ENCODE measurements at regions not wholly inside any gene's neighbourhood (a gene's known extent, or its start where the extent isn't known, plus 50 kb on each side); places are given as distances from the start of the nearest gene placed in this dataset.
A peak's percentile ranks its signal among the peaks of the same experiment; 100 is the strongest.

GRCh38 chr14:21749306-21749868 is 75.8 kb upstream of the OR4E1 start:
- H3K4me3 Mint-ChIP-seq = no peak overlapping the region
- H3K27me3 Mint-ChIP-seq (ENCODE audit: low read depth) = peaks cover 52% of the 10 kb centered on the region
- no peaks in the 10 kb centered on the region for H3K36me3 Mint-ChIP-seq (ENCODE audit: low read depth)
- no peak for DNase-seq (ENCODE audit: low read depth, low spot score)
- TF ChIP-seq, protein P1, sequence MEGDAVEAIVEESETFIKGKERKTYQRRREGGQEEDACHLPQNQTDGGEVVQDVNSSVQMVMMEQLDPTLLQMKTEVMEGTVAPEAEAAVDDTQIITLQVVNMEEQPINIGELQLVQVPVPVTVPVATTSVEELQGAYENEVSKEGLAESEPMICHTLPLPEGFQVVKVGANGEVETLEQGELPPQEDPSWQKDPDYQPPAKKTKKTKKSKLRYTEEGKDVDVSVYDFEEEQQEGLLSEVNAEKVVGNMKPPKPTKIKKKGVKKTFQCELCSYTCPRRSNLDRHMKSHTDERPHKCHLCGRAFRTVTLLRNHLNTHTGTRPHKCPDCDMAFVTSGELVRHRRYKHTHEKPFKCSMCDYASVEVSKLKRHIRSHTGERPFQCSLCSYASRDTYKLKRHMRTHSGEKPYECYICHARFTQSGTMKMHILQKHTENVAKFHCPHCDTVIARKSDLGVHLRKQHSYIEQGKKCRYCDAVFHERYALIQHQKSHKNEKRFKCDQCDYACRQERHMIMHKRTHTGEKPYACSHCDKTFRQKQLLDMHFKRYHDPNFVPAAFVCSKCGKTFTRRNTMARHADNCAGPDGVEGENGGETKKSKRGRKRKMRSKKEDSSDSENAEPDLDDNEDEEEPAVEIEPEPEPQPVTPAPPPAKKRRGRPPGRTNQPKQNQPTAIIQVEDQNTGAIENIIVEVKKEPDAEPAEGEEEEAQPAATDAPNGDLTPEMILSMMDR (conservative IDR thresholded peaks at IDR 0.05) = no peak
- H3K9me3 Mint-ChIP-seq = no peaks in the 10 kb centered on the region
- H3K4me1 Mint-ChIP-seq = no peaks in the 10 kb centered on the region
- no peak overlapping the region for H3K27ac Mint-ChIP-seq (ENCODE audit: unreplicated experiment)

- Mint-ChIP-seq H3K27ac (ENCODE audit: unreplicated experiment) (no peak overlapping the region), H3K4me1 (no peaks in the 10 kb centered on the region), H3K4me3 (no peak overlapping the region), H3K9me3 (no peaks in the 10 kb centered on the region), H3K27me3 (ENCODE audit: low read depth) (peaks cover 57% of the 10 kb centered on the region), H3K36me3 (ENCODE audit: low read depth) (no peaks in the 10 kb centered on the region)
- TF ChIP-seq, protein P1 (conservative IDR thresholded peaks at IDR 0.05) = peak; percentile 78
- DNase-seq (ENCODE audit: low read depth, low spot score) = peak; percentile 45
Measured at GRCh38 chr14:21748869-21749303, 75.3 kb upstream of the OR4E1 start.

DNA sequence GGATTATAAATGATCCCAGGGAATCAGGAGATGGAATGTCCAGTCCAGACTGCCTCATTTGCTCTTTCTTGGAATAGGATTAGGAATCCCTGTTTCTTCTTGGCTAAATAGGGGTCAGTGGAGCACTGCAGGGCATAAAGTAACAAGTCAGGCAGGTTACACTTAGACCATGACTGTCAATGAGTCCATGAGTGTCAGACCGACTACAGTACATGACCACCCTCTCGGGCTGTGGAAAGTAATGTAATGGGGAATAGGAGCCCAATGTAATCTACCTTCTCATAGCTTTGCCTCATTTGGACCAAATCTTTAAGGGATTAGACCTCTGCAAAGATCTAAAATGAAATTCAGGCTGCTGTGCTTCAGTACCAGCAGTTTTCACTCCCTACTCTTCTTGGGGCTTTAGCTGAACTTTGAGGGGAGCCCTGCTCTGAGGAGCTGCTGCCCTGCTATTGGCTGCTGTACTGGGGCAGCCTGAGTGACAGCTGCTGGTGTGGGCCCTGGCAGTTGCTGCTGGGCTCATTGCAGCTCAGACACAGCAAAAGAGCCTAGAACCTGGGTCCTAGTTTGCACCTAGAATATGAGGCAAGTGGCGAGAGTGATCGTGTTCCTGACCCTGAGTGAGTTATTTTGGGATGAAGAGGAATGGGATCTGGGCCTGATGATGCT is 62.2 kb upstream of the OR4E1 start:
- TF ChIP-seq, protein P1 (conservative IDR thresholded peaks at IDR 0.05) = no peak
- H3K27ac Mint-ChIP-seq (ENCODE audit: unreplicated experiment) = no peak overlapping the region
- no peak overlapping the region for H3K4me3 Mint-ChIP-seq
- DNase-seq (ENCODE audit: low read depth, low spot score) = no peak
- H3K9me3 Mint-ChIP-seq = peaks cover 4% of the 10 kb centered on the region
- H3K4me1 Mint-ChIP-seq = no peaks in the 10 kb centered on the region
- H3K27me3 Mint-ChIP-seq (ENCODE audit: low read depth) = peaks cover 81% of the 10 kb centered on the region
- H3K36me3 Mint-ChIP-seq (ENCODE audit: low read depth) = no peaks in the 10 kb centered on the region

- Mint-ChIP-seq H3K4me1 (no peaks in the 10 kb centered on the region), H3K9me3 (peaks cover 4% of the 10 kb centered on the region), H3K27ac (ENCODE audit: unreplicated experiment) (no peak overlapping the region), H3K4me3 (no peak overlapping the region), H3K36me3 (ENCODE audit: low read depth) (no peaks in the 10 kb centered on the region), H3K27me3 (ENCODE audit: low read depth) (peaks cover 82% of the 10 kb centered on the region)
- TF ChIP-seq, protein P1 (conservative IDR thresholded peaks at IDR 0.05) = no peak
- DNase-seq (ENCODE audit: low read depth, low spot score) = no peak
Measured at GRCh38 chr14:21735200-21735599, 61.6 kb upstream of the OR4E1 start.

- peak; percentile 13 for DNase-seq (ENCODE audit: low read depth, low spot score)
- Mint-ChIP-seq H3K4me1 (no peaks in the 10 kb centered on the region), H3K27me3 (ENCODE audit: low read depth) (peaks cover 82% of the 10 kb centered on the region), H3K36me3 (ENCODE audit: low read depth) (no peaks in the 10 kb centered on the region), H3K9me3 (peaks cover 4% of the 10 kb centered on the region), H3K4me3 (no peak overlapping the region), H3K27ac (ENCODE audit: unreplicated experiment) (no peak overlapping the region)
- TF ChIP-seq, protein P1 (conservative IDR thresholded peaks at IDR 0.05) = peak; percentile 79
Measured at GRCh38 chr14:21734457-21735074, 60.9 kb upstream of the OR4E1 start.

Data from neural crest cell (in vitro differentiated cells).